ENCODE measurements at regions not wholly inside any gene's neighbourhood (a gene's known extent, or its start where the extent isn't known, plus 50 kb on each side); places are given as distances from the start of the nearest gene placed in this dataset.

GRCh38 chr13:33996636-33997035, 178.7 kb downstream of the RFC3 start:
- TF ChIP-seq POLR2A (IDR thresholded peaks at IDR 0.05) = no peak
- no peak for TF ChIP-seq CTCF (IDR thresholded peaks at IDR 0.05)
- intact Hi-C loops (cut with DNase I; ENCODE audit: low total_unique reads) = no loop called here
- WGBS, 2 donors = 95 to 99% methylated on average over 7 of the region's 7 CpGs
- H3K4me3 ChIP-seq = no peak overlapping the region
- no peak for DNase-seq
- H3K9me3 ChIP-seq = no peaks in the 10 kb centered on the region
- no peaks in the 10 kb centered on the region for H3K27me3 ChIP-seq
- no peaks in the 10 kb centered on the region for H3K36me3 ChIP-seq (ENCODE audit: low read depth, missing control alignments)
- H3K27ac ChIP-seq = no peak overlapping the region
- H3K4me1 ChIP-seq = no peaks in the 10 kb centered on the region

DNA sequence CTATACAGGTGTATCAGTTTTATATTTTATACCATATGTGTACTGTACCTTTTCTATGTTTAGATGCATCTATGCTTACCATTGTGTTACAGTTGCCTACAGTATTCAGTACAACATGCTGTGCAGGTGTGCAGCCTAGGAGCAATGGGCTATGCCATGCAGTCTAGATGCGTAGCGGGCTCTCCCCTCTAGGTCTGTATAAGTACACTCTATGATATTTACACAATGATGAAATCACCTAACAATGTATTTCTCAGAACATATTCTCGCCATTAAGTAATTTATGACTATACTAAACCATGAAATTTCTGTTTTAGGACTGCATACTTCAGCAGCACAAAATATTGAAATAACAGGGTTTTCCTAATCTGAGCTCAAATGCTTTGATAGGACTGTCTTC, 179.6 kb downstream of the RFC3 start:
- H3K4me1 ChIP-seq = no peaks in the 10 kb centered on the region
- no peak overlapping the region for H3K4me3 ChIP-seq
- H3K27ac ChIP-seq = no peak overlapping the region
- WGBS, 2 donors = 92 to 98% methylated on average over 3 of the region's 3 CpGs
- H3K27me3 ChIP-seq = no peaks in the 10 kb centered on the region
- no peak for TF ChIP-seq POLR2A (IDR thresholded peaks at IDR 0.05)
- no peak for TF ChIP-seq CTCF (IDR thresholded peaks at IDR 0.05)
- no peak for DNase-seq
- intact Hi-C loops (cut with DNase I; ENCODE audit: low total_unique reads) = no loop called here
- H3K9me3 ChIP-seq = no peaks in the 10 kb centered on the region
- no peaks in the 10 kb centered on the region for H3K36me3 ChIP-seq (ENCODE audit: low read depth, missing control alignments)

GRCh38 chr13:33999811-34000605, 182.1 kb downstream of the RFC3 start:
- Histone ChIP-seq H3K9me3 (no peaks in the 10 kb centered on the region), H3K4me1 (no peaks in the 10 kb centered on the region), H3K4me3 (no peak overlapping the region), H3K27me3 (no peaks in the 10 kb centered on the region), H3K36me3 (ENCODE audit: low read depth, missing control alignments) (no peaks in the 10 kb centered on the region), H3K27ac (no peak overlapping the region)
- DNase-seq = no peak
- intact Hi-C loops (cut with DNase I; ENCODE audit: low total_unique reads) = no loop called here
- TF ChIP-seq POLR2A (IDR thresholded peaks at IDR 0.05) (no peak), CTCF (IDR thresholded peaks at IDR 0.05) (no peak)
- WGBS, 2 donors = 41 to 59% methylated on average over 6 of the region's 6 CpGs

DNA sequence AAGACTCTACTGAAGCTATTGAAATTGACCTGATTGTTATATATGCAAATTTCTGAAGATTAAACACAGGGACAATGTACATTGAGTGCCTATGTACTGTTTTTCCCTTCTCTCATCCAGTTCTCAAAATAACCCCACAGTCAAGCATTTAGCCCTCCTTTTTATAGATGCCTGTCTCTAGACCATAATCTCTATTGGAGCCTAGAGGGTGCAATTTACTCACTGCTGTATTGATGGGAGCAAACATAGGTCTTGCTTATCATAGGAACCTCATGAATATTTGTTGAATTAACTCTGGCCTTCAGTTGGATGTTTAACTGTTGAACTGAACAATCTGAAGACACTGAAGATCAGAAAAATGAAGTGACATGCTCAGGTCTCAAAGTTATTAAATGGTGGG, 183.0 kb downstream of the RFC3 start:
- Histone ChIP-seq H3K27ac (no peak overlapping the region), H3K4me1 (no peaks in the 10 kb centered on the region), H3K4me3 (no peak overlapping the region), H3K36me3 (ENCODE audit: low read depth, missing control alignments) (no peaks in the 10 kb centered on the region), H3K27me3 (no peaks in the 10 kb centered on the region), H3K9me3 (no peaks in the 10 kb centered on the region)
- TF ChIP-seq POLR2A (IDR thresholded peaks at IDR 0.05) (no peak), CTCF (IDR thresholded peaks at IDR 0.05) (no peak)
- no peak for DNase-seq
- intact Hi-C loops (cut with DNase I; ENCODE audit: low total_unique reads) = no loop called here

- WGBS, 2 donors = 74 to 84% methylated on average over 4 of the region's 4 CpGs
- H3K9me3 ChIP-seq = no peaks in the 10 kb centered on the region
- no peak for TF ChIP-seq POLR2A (IDR thresholded peaks at IDR 0.05)
- TF ChIP-seq CTCF (IDR thresholded peaks at IDR 0.05) = no peak
- no peaks in the 10 kb centered on the region for H3K36me3 ChIP-seq (ENCODE audit: low read depth, missing control alignments)
- H3K27ac ChIP-seq = no peak overlapping the region
- intact Hi-C loops (cut with DNase I; ENCODE audit: low total_unique reads) = no loop called here
- no peaks in the 10 kb centered on the region for H3K4me1 ChIP-seq
- H3K4me3 ChIP-seq = no peak overlapping the region
- H3K27me3 ChIP-seq = no peaks in the 10 kb centered on the region
- no peak for DNase-seq
Measured at GRCh38 chr13:34001389-34001788, 183.4 kb downstream of the RFC3 start.

All from testis (tissue), 2 donors.